Activated CD4-positive, alpha-beta T cell treated with anti-CD3 and anti-CD28 coated beads for 24 hours (primary cell): ENCODE measurements at regions not wholly inside any gene's neighbourhood (a gene's known extent, or its start where the extent isn't known, plus 50 kb on each side); places are given as distances from the start of the nearest gene placed in this dataset.
"Not testable (repeated sequence)": the region's sequence is repeated elsewhere in the genome, so short reads cannot be mapped to it uniquely, and the experiment has no call there.

Source experiments
- DNase-seq, 2 donors: peaks; one replicate each; pipeline ENCODE4 v3.0.0-alpha.2; 2020; ENCODE audit warnings: low read depth in 2 of 2

- DNase-seq: no peak
These were observed 1222.2 kb downstream of the STIM2 start for GRCh38 chr4:28082686-28083390.

GRCh38 chr4:28092610-28093009 is 1232.0 kb downstream of the STIM2 start:
- no peak for DNase-seq

GRCh38 chr4:28093071-28093470 is 1232.4 kb downstream of the STIM2 start:
- DNase-seq: no peak

- no peak for DNase-seq
These were observed 1240.9 kb downstream of the STIM2 start for GRCh38 chr4:28101583-28101982.

GRCh38 chr4:28105271-28105859 is 1244.7 kb downstream of the STIM2 start:
- DNase-seq: no peak

GRCh38 chr4:28106155-28106554 is 1245.5 kb downstream of the STIM2 start:
- no peak for DNase-seq

GRCh38 chr4:28109801-28110200 is 1249.2 kb downstream of the STIM2 start:
- no peak for DNase-seq

- not testable (repeated sequence) for DNase-seq
These were observed 1252.2 kb downstream of the STIM2 start for GRCh38 chr4:28112691-28113335.

- not testable (repeated sequence) for DNase-seq
These were observed 1252.9 kb downstream of the STIM2 start for GRCh38 chr4:28113586-28113985.

- DNase-seq: not testable (repeated sequence)
These were observed 1256.0 kb downstream of the STIM2 start for GRCh38 chr4:28116526-28117083.

GRCh38 chr4:28117084-28117682 is 1256.5 kb downstream of the STIM2 start:
- DNase-seq: no peak

GRCh38 chr4:28146191-28146590 is 1285.5 kb downstream of the STIM2 start:
- DNase-seq: no peak

GRCh38 chr4:28148221-28148620 is 1287.6 kb downstream of the STIM2 start:
- no peak for DNase-seq

GRCh38 chr4:28149762-28150161 is 1289.1 kb downstream of the STIM2 start:
- no peak for DNase-seq

- no peak for DNase-seq
These were observed 1290.7 kb downstream of the STIM2 start for GRCh38 chr4:28151314-28151713.

GRCh38 chr4:28167411-28167810 is 1306.8 kb downstream of the STIM2 start:
- no peak for DNase-seq

GRCh38 chr4:28176942-28177341 is 1316.3 kb downstream of the STIM2 start:
- no peak for DNase-seq

- DNase-seq: no peak
These were observed 1317.0 kb downstream of the STIM2 start for GRCh38 chr4:28177641-28178040.

GRCh38 chr4:28179126-28179525 is 1318.5 kb downstream of the STIM2 start:
- DNase-seq: no peak

- no peak for DNase-seq
These were observed 1348.8 kb downstream of the STIM2 start for GRCh38 chr4:28209371-28209924.

GRCh38 chr4:28211676-28212470 is 1351.2 kb downstream of the STIM2 start:
- DNase-seq: no peak
